Astrocyte (in vitro differentiated cells and primary cell): ENCODE measurements at regions not wholly inside any gene's neighbourhood (a gene's known extent, or its start where the extent isn't known, plus 50 kb on each side); places are given as distances from the start of the nearest gene placed in this dataset.
A peak's percentile ranks its signal among the peaks of the same experiment; 100 is the strongest.

Experiments
- DNase-seq: peaks from one replicate; pipeline ENCODE4 v3.0.0-alpha.2; 2010; ENCODE audit warnings: low read depth
- FAIRE-seq: peaks from 2 replicates; lab custom pipeline; 2011; peaks lifted over from hg19 to GRCh38; lab: Jason Lieb, UNC
- H2AFZ ChIP-seq: 2 replicates; pipeline ENCODE4 v1.6.0; 2012; ENCODE audit warnings: low read depth, low read length, inconsistent platforms
- H3K27ac ChIP-seq: 2 replicates; pipeline ENCODE4 v1.5.1; 2011; ENCODE audit warnings: low read depth, low read length, inconsistent platforms
- H3K27me3 ChIP-seq: 2 replicates; pipeline ENCODE4 v1.6.0; 2011; ENCODE audit warnings: low read length, inconsistent platforms; ENCODE audit not compliant: insufficient read depth
- H3K36me3 ChIP-seq: 2 replicates; pipeline ENCODE4 v1.5.1; 2011; ENCODE audit warnings: low read length, inconsistent platforms; ENCODE audit not compliant: insufficient read depth
- H3K4me1 ChIP-seq: 2 replicates; pipeline ENCODE4 v1.5.1; 2011; ENCODE audit warnings: low read length, inconsistent platforms; ENCODE audit not compliant: insufficient read depth
- H3K4me2 ChIP-seq: 2 replicates; pipeline ENCODE4 v1.6.0; 2012; ENCODE audit warnings: low read length, inconsistent platforms
- H3K4me3 ChIP-seq: 2 replicates; pipeline ENCODE4 v1.5.1; 2011; ENCODE audit warnings: low read depth, mild to moderate bottlenecking, low read length, inconsistent platforms; ENCODE audit not compliant: insufficient read depth
- H3K79me2 ChIP-seq: 2 replicates; pipeline ENCODE4 v1.6.0; 2012; ENCODE audit warnings: mild to moderate bottlenecking, low read length, inconsistent platforms; ENCODE audit not compliant: insufficient read depth
- H3K9ac ChIP-seq: 2 replicates; pipeline ENCODE4 v1.6.0; 2012; ENCODE audit warnings: mild to moderate bottlenecking, low read length, inconsistent platforms
- H3K9me3 ChIP-seq: 2 replicates; pipeline ENCODE4 v1.5.1; 2012; ENCODE audit warnings: low read depth, mild to moderate bottlenecking, low read length, inconsistent platforms; ENCODE audit not compliant: insufficient read depth
- H4K20me1 ChIP-seq: 2 replicates; pipeline ENCODE4 v1.6.0; 2012; ENCODE audit warnings: low read length, inconsistent platforms; ENCODE audit not compliant: insufficient read depth
- H3K27ac Mint-ChIP-seq: one replicate; pipeline ENCODE4 v1.8.0; 2021; ENCODE audit warnings: mild to moderate bottlenecking, mixed read lengths; ENCODE audit not compliant: unreplicated experiment
- H3K27me3 Mint-ChIP-seq: one replicate; pipeline ENCODE4 v1.8.0; 2021; ENCODE audit warnings: low read depth, mixed read lengths; ENCODE audit not compliant: unreplicated experiment
- H3K36me3 Mint-ChIP-seq: one replicate; pipeline ENCODE4 v1.8.0; 2021; ENCODE audit warnings: low read depth, mixed read lengths; ENCODE audit not compliant: unreplicated experiment
- H3K4me1 Mint-ChIP-seq: one replicate; pipeline ENCODE4 v1.8.0; 2021; ENCODE audit warnings: low read depth, mixed read lengths; ENCODE audit not compliant: unreplicated experiment
- H3K4me3 Mint-ChIP-seq: one replicate; pipeline ENCODE4 v1.8.0; 2021; ENCODE audit warnings: mild to moderate bottlenecking, moderate library complexity, mixed read lengths; ENCODE audit not compliant: unreplicated experiment
- H3K9me3 Mint-ChIP-seq: one replicate; pipeline ENCODE4 v1.8.0; 2021; ENCODE audit warnings: mild to moderate bottlenecking, mixed read lengths; ENCODE audit not compliant: unreplicated experiment
- EZH2 ChIP-seq: IDR thresholded peaks from 2 replicates; pipeline ENCODE4 v1.6.1; 2012; ENCODE audit warnings: mild to moderate bottlenecking, low read length, inconsistent platforms; ENCODE audit not compliant: insufficient read depth
- TF ChIP-seq, protein P1 (sequence below): IDR thresholded peaks from 2 replicates; pipeline ENCODE4 v1.5.1; 2011; ENCODE audit warnings: low read depth, mild to moderate bottlenecking, inconsistent platforms, low read length, moderate library complexity; ENCODE audit not compliant: insufficient read depth

DNA sequence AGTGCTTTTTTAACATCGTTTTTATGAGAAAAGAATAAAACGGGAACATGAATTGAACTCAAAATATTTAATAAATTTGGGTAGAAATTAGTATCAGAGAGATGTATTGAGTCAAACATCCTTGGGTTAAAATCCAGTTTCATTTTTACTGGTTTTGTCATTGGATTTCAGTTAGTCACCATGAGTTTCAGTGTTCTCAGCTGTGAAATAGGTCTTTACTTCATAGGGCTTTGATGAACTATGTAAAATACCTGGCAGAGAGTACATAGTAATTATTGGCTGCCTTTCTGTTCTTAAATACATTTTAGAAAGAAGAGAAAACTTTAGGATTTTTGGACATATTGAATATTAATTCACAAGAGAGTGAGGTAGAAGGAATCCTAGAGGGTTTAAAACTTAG, 105.8 kb downstream of the TANC2 start:
- Mint-ChIP-seq H3K9me3 (no peaks in the 10 kb centered on the region), H3K4me3 (no peak overlapping the region), H3K36me3 (no peaks in the 10 kb centered on the region), H3K27me3 (no peaks in the 10 kb centered on the region), H3K27ac (no peak overlapping the region), H3K4me1 (no peaks in the 10 kb centered on the region)
- Histone ChIP-seq H3K9me3 (no peaks in the 10 kb centered on the region), H3K4me1 (no peaks in the 10 kb centered on the region), H3K27ac (no peak overlapping the region), H2AFZ (no peak overlapping the region), H3K36me3 (no peaks in the 10 kb centered on the region), H3K4me3 (no peak overlapping the region), H3K9ac (no peak overlapping the region), H3K79me2 (peaks cover 69% of the 10 kb centered on the region), H3K27me3 (no peaks in the 10 kb centered on the region), H3K4me2 (no peak overlapping the region), H4K20me1 (peaks cover 35% of the 10 kb centered on the region)
- no peak for TF ChIP-seq EZH2
- TF ChIP-seq, protein P1, sequence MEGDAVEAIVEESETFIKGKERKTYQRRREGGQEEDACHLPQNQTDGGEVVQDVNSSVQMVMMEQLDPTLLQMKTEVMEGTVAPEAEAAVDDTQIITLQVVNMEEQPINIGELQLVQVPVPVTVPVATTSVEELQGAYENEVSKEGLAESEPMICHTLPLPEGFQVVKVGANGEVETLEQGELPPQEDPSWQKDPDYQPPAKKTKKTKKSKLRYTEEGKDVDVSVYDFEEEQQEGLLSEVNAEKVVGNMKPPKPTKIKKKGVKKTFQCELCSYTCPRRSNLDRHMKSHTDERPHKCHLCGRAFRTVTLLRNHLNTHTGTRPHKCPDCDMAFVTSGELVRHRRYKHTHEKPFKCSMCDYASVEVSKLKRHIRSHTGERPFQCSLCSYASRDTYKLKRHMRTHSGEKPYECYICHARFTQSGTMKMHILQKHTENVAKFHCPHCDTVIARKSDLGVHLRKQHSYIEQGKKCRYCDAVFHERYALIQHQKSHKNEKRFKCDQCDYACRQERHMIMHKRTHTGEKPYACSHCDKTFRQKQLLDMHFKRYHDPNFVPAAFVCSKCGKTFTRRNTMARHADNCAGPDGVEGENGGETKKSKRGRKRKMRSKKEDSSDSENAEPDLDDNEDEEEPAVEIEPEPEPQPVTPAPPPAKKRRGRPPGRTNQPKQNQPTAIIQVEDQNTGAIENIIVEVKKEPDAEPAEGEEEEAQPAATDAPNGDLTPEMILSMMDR = no peak
- FAIRE-seq (no peak), DNase-seq (no peak)

DNA sequence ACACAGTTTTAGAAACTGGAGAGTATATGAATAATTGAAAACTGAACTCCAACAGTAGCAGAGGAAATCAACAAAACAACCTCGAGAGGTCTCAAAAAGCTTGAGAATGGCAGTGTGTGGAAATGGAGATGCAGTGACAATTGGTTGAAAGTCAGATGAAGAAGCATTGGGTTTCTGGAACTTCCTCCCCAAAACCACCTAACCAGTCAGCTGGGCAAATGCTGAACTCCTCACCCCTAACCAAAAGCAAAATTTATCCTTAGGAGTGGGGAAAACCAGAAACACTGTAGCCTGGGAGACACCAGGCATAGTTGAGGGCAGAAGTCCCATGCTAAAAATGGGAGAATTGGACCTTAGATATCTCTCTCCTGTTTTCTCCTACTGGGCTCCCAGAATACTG, 109.9 kb downstream of the TANC2 start:
- peaks cover 11% of the 10 kb centered on the region for H3K4me1 Mint-ChIP-seq
- FAIRE-seq = no peak

DNA sequence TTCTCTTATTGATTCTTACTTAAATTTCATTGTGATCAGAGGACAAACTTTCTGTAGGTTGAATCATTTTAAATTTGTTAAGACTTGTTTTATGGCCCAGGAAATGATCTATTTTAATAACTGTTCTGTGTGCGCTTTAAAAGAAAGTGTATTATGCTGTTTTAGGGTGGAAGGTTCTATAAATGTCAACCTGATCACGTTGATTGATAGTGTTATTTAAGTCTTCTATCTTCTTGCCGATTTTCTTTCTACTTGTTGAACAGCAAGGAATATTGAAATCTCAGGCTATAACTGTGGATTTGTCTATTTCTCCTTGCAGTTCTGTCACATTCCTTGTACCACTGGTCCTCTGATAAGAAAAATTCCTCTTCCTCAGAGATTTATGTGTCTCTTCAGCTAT, 112.7 kb downstream of the TANC2 start:
- H3K4me3 ChIP-seq = no peak overlapping the region
- Mint-ChIP-seq H3K27ac (no peak overlapping the region), H3K9me3 (no peaks in the 10 kb centered on the region), H3K27me3 (no peaks in the 10 kb centered on the region), H3K36me3 (peaks cover 2% of the 10 kb centered on the region), H3K4me1 (peaks cover 19% of the 10 kb centered on the region), H3K4me3 (no peak overlapping the region)
- H4K20me1 ChIP-seq = peaks cover 28% of the 10 kb centered on the region
- no peak overlapping the region for H3K27ac ChIP-seq
- H3K9me3 ChIP-seq = no peaks in the 10 kb centered on the region
- H2AFZ ChIP-seq = no peak overlapping the region
- H3K9ac ChIP-seq = no peak overlapping the region
- no peaks in the 10 kb centered on the region for H3K27me3 ChIP-seq
- H3K4me1 ChIP-seq = peaks cover 7% of the 10 kb centered on the region
- no peaks in the 10 kb centered on the region for H3K36me3 ChIP-seq
- H3K4me2 ChIP-seq = no peak overlapping the region
- peaks cover 66% of the 10 kb centered on the region for H3K79me2 ChIP-seq
- no peak for DNase-seq
- FAIRE-seq = no peak
- TF ChIP-seq EZH2 = no peak
- TF ChIP-seq, protein P1 = no peak

More for the DNA sequence above, 109.9 kb downstream of the TANC2 start:
- Histone ChIP-seq H3K9ac (no peak overlapping the region), H3K36me3 (no peaks in the 10 kb centered on the region), H3K4me3 (no peak overlapping the region), H3K9me3 (no peaks in the 10 kb centered on the region), H3K4me1 (no peaks in the 10 kb centered on the region), H3K27me3 (no peaks in the 10 kb centered on the region), H3K4me2 (no peak overlapping the region), H3K27ac (no peak overlapping the region), H2AFZ (no peak overlapping the region), H3K79me2 (peaks cover 71% of the 10 kb centered on the region), H4K20me1 (peaks cover 27% of the 10 kb centered on the region)
- Mint-ChIP-seq H3K4me3 (no peak overlapping the region), H3K9me3 (no peaks in the 10 kb centered on the region), H3K27ac (no peak overlapping the region), H3K27me3 (no peaks in the 10 kb centered on the region), H3K36me3 (peaks cover 2% of the 10 kb centered on the region)
- TF ChIP-seq, protein P1 = no peak
- no peak for TF ChIP-seq EZH2
- DNase-seq = peak; percentile 38
